GM23338 (cell line): ENCODE measurements at regions not wholly inside any gene's neighbourhood (a gene's known extent, or its start where the extent isn't known, plus 50 kb on each side); places are given as distances from the start of the nearest gene placed in this dataset.

ENCODE experiments used
- CTCF ChIP-seq, 2 experiments: fragments of 200-600 bp in 1 of 2; sonication (generic) in 1 of 2; conservative IDR thresholded peaks; 2 replicates each; pipeline versions ENCODE4 v1.5.1 to v1.6.1; 2016 to 2017; ENCODE audit warnings: antibody characterized with exemption in 2 of 2, low read depth in 2 of 2, mild to moderate bottlenecking in 2 of 2, moderate library complexity in 1 of 2
- EZH2 ChIP-seq: fragments of 200-600 bp; sonication (generic); IDR thresholded peaks from one replicate; pipeline ENCODE4 v1.8.0; 2017; ENCODE audit warnings: antibody characterized with exemption, mild to moderate bottlenecking, low read depth; ENCODE audit not compliant: unreplicated experiment
- EZH2phosphoT487 ChIP-seq: fragments of 200-600 bp; sonication (generic); IDR thresholded peaks from one replicate; pipeline ENCODE4 v1.8.1; 2018; ENCODE audit warnings: antibody characterized with exemption; ENCODE audit not compliant: unreplicated experiment
- POLR2AphosphoS5 ChIP-seq: IDR thresholded peaks from 2 replicates; pipeline ENCODE4 v1.6.1; 2016; ENCODE audit warnings: antibody characterized with exemption, low read depth

DNA sequence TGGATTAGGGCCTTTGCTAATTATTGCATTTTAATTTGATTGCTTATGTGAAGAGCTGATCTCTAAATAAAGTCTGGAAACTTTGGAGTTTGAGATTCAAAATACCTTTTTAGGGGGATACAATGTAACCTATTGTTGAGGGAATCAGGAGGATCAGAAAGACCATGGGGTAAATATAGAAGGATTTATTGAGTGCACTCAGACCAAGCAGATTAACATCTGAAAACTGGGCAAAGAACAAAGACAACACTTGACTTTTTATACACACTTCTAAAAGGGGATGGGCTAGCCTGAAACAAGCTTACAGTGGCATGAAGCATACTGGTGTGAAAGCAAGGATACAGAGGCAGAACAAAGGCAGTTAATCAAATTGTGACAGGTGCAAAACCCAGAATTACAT is 174.3 kb downstream of the MRPS30 start:
- TF ChIP-seq CTCF (conservative IDR thresholded peaks at IDR 0.05; ENCODE audit: low read depth in 2 of 2) (no peak), EZH2 (no peak), EZH2phosphoT487 (no peak), POLR2AphosphoS5 (no peak)
